HG03460 (cell line): ENCODE measurements at regions not wholly inside any gene's neighbourhood (a gene's known extent, or its start where the extent isn't known, plus 50 kb on each side); places are given as distances from the start of the nearest gene placed in this dataset.
"Not testable (repeated sequence)": the region's sequence is repeated elsewhere in the genome, so short reads cannot be mapped to it uniquely, and the experiment has no call there.

ENCODE experiments used
- ATAC-seq: cut with Tn5 transposase; IDR thresholded peaks from one replicate; pipeline ENCODE4 v1.9.1; 2021; ENCODE audit not compliant: unreplicated experiment

DNA sequence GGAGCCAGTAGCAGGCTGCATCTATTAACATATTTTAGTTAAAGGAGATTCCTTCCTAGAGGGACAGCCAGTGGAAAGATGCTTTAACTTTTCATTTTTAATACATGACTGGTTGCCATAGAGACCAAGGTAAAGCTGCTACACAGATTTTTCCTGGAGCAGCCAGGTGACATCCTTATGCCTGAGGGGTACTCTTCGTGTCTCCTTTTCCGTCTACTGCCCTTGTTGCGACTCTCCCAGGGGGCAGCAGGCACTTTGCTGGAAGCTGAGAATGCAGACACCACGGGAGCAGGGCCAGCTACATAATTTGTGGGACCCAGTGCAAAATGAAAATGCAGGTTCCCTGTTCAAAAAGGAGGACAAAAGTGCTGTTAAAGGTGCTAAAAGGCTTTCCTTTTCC, 340.4 kb downstream of the CEP170 start:
- not testable (repeated sequence) for ATAC-seq

DNA sequence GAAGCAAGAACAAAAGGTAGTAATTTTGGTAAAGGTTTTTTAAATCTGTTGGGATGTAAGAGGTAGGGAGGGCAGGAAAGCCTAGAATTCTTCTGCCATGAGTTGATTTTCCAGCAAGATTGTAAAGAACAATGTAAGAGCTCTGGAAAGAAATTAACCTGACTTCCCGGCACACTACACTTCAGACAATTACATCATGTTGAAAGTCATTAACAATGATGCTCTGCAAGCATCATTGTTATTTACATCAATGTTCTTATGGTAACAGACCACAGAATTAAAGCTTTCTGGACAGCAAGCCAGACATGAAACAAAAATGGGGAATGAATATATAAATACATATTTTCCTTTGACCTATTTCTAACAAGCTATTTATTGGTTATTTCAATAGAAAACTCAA, 342.2 kb downstream of the CEP170 start:
- not testable (repeated sequence) for ATAC-seq

DNA sequence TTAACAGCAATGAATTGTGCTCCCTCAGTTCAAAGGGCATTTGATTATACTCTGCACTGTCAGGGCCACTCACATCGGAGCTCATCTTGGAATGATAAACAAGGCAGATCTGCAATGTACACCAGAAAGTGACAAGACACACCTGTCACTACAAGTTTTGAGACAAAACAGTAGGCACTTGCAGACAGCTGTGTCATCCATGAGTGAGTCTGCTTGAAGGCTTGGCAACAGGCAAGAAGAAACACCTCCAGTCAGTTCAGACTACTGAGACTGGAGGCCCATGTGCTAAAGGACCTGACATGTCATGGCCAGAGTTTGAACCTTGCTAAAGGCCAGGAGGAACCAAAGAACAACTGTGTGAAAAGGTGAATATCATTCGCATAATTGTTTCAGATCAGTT, 354.5 kb downstream of the CEP170 start:
- ATAC-seq: not testable (repeated sequence)

GRCh38 chr1:242890192-242890741, 364.8 kb downstream of the CEP170 start:
- no peak for ATAC-seq

GRCh38 chr1:242886137-242886536, 361.6 kb upstream of the PLD5 start:
- peak; percentile 95 for ATAC-seq

GRCh38 chr1:242880022-242880421, 355.5 kb upstream of the PLD5 start:
- ATAC-seq: not testable (repeated sequence)

DNA sequence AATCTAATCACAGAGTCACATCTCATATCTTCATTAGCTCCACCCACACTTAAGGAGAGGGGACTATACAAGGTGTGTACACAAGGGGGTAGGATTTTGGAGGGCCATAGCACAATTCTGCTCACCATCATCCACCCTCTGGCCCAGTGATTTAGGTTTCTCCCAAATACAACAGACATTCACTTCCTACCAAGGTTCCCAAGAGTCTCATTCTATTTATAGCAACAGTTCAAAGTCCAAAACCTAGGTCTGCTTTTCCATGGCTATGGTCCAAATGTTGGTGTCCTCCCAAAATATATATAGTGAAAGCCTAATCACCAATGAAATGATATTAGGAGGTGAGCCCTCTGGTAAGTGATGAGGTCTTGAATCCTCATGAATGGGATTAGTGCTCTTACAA, 353.2 kb upstream of the PLD5 start:
- ATAC-seq: no peak

DNA sequence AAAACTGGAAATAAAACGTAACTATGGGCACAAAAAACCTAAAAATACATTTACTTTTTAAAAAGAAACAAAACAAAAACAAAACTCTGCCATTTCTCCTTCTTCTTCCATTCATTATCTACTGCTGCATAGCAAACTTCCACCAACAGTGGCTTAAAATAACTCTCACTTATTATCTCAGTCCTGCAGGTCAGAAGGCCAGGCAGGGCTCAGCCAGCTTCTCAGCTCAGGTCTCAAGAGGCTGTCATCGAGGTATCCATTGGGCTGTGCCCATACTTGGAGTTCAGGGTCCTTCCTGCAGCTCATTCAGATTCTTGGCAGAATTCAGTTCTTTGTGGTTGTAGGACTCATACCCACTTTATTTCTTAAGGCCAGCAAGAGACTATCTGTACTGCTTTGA, 352.7 kb upstream of the PLD5 start:
- ATAC-seq: no peak

GRCh38 chr1:242876030-242876429, 351.5 kb upstream of the PLD5 start:
- ATAC-seq: no peak

DNA sequence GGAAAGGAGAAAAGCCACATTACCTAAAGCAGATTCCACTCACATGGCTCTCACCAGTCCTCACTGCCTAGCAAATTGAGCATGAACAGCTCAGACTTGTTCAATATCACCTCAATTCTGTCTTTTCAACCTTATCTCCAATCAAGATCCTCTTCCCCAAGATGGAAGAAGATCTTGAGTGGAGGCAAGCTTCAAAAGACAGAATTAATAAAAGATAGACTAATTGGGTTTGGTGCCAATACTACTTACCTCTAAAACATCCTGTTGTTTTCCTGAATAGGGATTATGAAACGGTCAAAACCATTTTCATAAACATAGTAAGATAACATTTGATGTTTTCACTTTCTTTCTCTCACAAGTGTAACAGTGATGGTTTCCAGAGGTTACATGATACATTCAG, 349.2 kb upstream of the PLD5 start:
- no peak for ATAC-seq

- ATAC-seq: no peak
These were observed 348.0 kb upstream of the PLD5 start for GRCh38 chr1:242872521-242872920.

- ATAC-seq: no peak
These were observed 347.1 kb upstream of the PLD5 start for GRCh38 chr1:242871471-242872030.

GRCh38 chr1:242870966-242871365, 346.5 kb upstream of the PLD5 start:
- ATAC-seq: no peak

DNA sequence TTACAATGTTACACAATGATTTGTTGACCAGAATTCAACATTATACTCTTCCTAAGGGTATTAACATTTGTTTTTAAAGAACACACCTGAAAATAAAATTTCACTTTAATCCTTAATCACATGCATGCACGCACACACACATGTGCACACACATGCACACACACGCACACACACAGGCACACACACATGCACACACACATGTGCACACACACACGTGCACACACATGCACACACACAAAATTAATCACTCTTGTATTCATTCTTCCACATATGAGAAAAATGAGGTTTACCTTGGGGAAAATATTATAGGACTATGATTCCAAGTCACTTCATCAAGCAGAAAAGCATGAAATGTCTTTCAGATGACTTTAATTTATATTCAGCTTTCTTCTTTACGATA, 331.8 kb upstream of the PLD5 start:
- no peak for ATAC-seq

DNA sequence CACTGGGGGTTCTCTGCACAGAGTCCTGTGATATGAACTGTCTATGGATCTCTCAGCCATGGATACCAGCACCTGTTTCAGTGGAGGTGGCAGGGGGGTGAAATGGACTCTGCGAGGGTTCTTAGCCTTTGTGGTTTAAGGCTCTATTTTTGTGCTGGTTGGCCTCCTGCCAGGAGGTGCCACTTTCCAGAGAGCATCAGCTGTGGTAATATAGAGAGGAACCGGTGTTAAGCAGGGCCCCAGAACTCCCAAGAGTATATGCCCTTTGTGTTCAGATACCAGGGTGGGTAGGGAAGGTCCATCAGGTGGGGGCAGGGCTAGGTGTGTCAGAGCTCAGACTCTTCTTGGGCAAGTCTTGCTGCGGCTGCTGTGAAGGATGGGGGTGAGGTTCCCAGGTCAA, 330.0 kb upstream of the PLD5 start:
- no peak for ATAC-seq

- ATAC-seq: no peak
These were observed 323.0 kb upstream of the PLD5 start for GRCh38 chr1:242847390-242847993.

DNA sequence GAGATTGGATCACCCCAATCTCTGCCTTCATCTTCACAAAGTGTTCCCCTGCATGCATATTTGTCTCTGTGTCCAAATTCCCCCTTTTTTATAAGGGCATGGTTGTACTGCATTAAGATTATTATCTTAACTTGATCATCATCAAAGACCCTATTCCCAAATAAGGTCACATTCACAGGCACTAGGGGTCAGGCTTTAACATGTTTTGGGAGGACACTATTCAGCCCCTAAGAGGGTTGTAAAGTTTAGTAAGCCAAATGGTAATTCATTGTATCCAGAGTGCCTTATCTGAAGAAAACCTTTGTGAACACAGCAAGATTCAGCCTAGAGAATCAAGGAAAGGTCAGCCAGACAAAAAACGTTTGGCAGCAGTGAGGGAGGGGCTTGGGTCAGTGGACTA, 317.6 kb upstream of the PLD5 start:
- no peak for ATAC-seq

- ATAC-seq: no peak
These were observed 314.6 kb upstream of the PLD5 start for GRCh38 chr1:242839101-242839500.

- ATAC-seq: no peak
These were observed 311.9 kb upstream of the PLD5 start for GRCh38 chr1:242836423-242836822.

- ATAC-seq: no peak
These were observed 304.3 kb upstream of the PLD5 start for GRCh38 chr1:242828828-242829227.

DNA sequence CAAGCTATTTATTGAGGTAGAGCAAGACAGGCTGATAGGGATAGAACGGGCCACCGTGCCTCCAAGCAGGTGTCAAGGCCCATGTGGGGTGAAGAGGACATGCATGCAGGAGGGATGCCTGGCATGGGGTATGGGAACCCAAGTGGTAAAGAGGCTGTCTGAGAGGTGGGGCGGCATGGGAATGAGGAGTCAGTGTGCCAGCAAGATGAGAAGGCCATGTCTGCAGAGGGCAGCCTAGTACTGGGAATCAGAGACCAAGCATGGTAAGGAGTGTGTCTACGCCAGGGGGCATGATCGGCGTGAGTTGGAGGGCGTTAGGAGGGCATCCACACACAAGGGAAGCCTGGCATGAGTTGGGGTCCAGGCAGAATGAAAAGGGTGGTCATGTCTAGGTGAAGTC, 303.7 kb upstream of the PLD5 start:
- ATAC-seq: no peak

DNA sequence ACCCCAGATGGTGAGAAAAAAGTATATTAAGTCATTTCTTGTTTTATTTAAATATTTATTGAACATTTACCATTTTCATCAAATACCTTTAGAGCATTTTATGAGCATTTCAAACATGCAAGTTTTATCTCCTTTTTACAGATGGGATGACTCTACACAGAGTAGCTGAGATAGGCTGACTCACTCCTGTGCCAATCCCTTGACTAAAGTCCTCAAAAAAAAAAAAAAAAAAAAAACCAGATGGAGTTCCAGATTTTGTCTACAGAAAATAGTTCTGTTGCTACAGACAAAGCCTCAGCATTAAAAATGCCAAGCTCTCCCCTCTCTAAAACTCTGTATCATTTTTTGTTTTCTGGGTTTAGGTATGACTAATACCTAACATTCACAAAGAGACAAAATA, 303.0 kb upstream of the PLD5 start:
- no peak for ATAC-seq
